GM12878 (cell line): ENCODE measurements at regions not wholly inside any gene's neighbourhood (a gene's known extent, or its start where the extent isn't known, plus 50 kb on each side); places are given as distances from the start of the nearest gene placed in this dataset.

Source experiments
- FOXK2 ChIP-seq: fragments of 450-650 bp; IDR thresholded peaks from 2 replicates; pipeline ENCODE4 v1.6.1; 2017; ENCODE audit warnings: mild to moderate bottlenecking, moderate library complexity
- IKZF2 ChIP-seq, 2 experiments: fragments of 450-650 bp; IDR thresholded peaks; 2 replicates each; pipeline ENCODE4 v1.6.1; 2017; ENCODE audit warnings: mild to moderate bottlenecking in 2 of 2, moderate library complexity in 2 of 2
- LARP7 ChIP-seq: fragments of 450-650 bp; IDR thresholded peaks from 2 replicates; pipeline ENCODE4 v1.6.1; 2017; ENCODE audit warnings: mild to moderate bottlenecking
- MEF2B ChIP-seq: fragments of 450-650 bp; IDR thresholded peaks from 2 replicates; pipeline ENCODE4 v1.6.1; 2018; ENCODE audit warnings: mild to moderate bottlenecking, moderate library complexity; ENCODE audit not compliant: partially characterized antibody, poor library complexity, severe bottlenecking
- NR2C2 ChIP-seq: IDR thresholded peaks from 2 replicates; pipeline ENCODE4 v1.6.1; 2011; ENCODE audit warnings: borderline replicate concordance, low read depth; ENCODE audit not compliant: control insufficient read depth, insufficient read length
- SIN3A ChIP-seq: IDR thresholded peaks from 2 replicates; pipeline ENCODE4 v1.6.1; 2012; ENCODE audit warnings: low read depth, low read length, improper control_type of control experiment
- TF ChIP-seq, protein P1 (sequence below): fragments of 450-650 bp; IDR thresholded peaks from 2 replicates; pipeline ENCODE4 v1.6.1; 2017; ENCODE audit warnings: mild to moderate bottlenecking
- TF ChIP-seq, protein P2 (sequence below): IDR thresholded peaks from 2 replicates; pipeline ENCODE4 v1.6.1; 2011; ENCODE audit warnings: low read depth, low read length, improper control_type of control experiment, borderline replicate concordance

DNA sequence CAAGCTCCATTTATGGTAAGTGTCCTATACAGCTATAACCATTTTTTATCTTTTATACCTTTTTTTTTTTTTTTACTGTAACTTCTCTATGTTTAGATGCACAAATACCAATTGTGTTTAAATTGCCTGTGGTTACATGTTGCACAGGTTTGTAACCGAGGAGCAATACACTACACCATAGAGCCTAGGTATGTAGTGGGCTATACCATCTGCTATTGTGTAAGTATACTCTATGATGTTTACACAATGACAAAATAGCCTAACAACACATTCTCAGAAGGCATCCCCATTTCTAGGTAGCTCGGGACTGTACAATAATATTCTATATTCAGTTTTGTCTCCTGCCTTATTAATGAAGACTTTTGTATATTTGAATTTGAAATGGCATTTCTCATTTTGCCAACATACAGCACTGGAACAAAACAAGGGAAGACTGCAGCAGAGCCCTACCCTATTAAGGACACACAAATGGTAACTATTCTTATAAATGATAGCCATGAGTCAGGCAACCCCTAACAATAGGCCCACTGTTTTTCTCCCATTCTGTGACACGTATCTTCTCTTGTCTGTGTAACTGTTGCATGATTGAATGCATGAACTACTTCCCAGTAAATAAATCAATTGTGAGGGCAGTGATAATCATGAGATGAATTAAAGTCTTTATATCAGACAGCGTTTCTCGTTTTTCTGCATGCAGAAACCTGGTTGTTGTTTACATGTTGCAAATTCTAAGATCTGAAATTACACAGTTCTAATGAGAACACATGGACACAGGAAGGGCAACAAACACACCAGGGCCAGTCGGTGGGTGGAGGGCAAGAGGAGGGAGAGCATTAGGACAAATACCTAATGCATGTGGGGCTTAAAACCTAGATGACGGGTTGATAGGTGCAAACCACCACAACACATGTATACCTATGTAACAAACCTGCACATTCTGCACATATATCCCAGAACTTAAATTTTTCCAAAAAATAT, 173.9 kb downstream of the EPM2A start (continued):
- TF ChIP-seq, protein P1, sequence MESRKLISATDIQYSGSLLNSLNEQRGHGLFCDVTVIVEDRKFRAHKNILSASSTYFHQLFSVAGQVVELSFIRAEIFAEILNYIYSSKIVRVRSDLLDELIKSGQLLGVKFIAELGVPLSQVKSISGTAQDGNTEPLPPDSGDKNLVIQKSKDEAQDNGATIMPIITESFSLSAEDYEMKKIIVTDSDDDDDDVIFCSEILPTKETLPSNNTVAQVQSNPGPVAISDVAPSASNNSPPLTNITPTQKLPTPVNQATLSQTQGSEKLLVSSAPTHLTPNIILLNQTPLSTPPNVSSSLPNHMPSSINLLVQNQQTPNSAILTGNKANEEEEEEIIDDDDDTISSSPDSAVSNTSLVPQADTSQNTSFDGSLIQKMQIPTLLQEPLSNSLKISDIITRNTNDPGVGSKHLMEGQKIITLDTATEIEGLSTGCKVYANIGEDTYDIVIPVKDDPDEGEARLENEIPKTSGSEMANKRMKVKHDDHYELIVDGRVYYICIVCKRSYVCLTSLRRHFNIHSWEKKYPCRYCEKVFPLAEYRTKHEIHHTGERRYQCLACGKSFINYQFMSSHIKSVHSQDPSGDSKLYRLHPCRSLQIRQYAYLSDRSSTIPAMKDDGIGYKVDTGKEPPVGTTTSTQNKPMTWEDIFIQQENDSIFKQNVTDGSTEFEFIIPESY: no peak
- TF ChIP-seq NR2C2: no peak
- TF ChIP-seq MEF2B: no peak
- TF ChIP-seq, protein P2, sequence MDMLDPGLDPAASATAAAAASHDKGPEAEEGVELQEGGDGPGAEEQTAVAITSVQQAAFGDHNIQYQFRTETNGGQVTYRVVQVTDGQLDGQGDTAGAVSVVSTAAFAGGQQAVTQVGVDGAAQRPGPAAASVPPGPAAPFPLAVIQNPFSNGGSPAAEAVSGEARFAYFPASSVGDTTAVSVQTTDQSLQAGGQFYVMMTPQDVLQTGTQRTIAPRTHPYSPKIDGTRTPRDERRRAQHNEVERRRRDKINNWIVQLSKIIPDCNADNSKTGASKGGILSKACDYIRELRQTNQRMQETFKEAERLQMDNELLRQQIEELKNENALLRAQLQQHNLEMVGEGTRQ: no peak
- no peak for TF ChIP-seq LARP7
- TF ChIP-seq SIN3A: no peak
- no peak for TF ChIP-seq FOXK2
- TF ChIP-seq IKZF2 (IDR thresholded peaks at IDR 0.05): no peak
